ENCODE measurements at regions not wholly inside any gene's neighbourhood (a gene's known extent, or its start where the extent isn't known, plus 50 kb on each side); places are given as distances from the start of the nearest gene placed in this dataset.

DNA sequence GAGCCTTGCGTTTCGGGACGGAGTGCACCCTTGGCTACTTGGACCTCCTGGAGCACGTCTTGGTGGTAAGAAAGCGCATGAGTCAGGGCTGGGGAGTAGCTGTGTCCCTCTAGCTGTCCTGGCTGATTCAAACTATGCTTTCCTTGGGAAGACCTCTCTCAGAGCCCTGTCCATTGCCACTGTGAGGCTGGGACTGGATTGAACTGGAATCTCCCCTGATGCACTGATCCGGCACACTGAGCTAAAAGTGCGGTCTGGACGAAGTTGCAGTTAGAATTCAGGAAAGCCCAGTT lies 232.6 kb upstream of the TPM1 start:
- no peaks in the 10 kb centered on the region for H3K9me2 ChIP-seq (ENCODE audit: insufficient read depth, low read length)
- H3K9me3 ChIP-seq (ENCODE audit: low read length), result no peaks in the 10 kb centered on the region
- no peaks in the 10 kb centered on the region for H3K27me3 ChIP-seq (ENCODE audit: insufficient read depth, low read depth, low read length)
- no peaks in the 10 kb centered on the region for H3K79me2 ChIP-seq (replicated peaks; ENCODE audit: insufficient read depth, low read length)
- no peak overlapping the region for H3K9ac ChIP-seq (ENCODE audit: low read length)
- TF ChIP-seq MXI1 (conservative IDR thresholded peaks at IDR 0.05; ENCODE audit: poor library complexity, severe bottlenecking) (no peak), POLR2AphosphoS5 (IDR thresholded peaks at IDR 0.05) (no peak), TAF1 (IDR thresholded peaks at IDR 0.05; ENCODE audit: low read depth) (no peak), RAD21 (conservative IDR thresholded peaks at IDR 0.05) (no peak), EZH2 (IDR thresholded peaks at IDR 0.05; ENCODE audit: borderline replicate concordance, insufficient read depth, low read length, poor library complexity, severe bottlenecking) (no peak), SMC3 (conservative IDR thresholded peaks at IDR 0.05; ENCODE audit: poor library complexity) (no peak), EP300 (conservative IDR thresholded peaks at IDR 0.05; ENCODE audit: poor library complexity, severe bottlenecking) (no peak)
- TF ChIP-seq, protein P1, sequence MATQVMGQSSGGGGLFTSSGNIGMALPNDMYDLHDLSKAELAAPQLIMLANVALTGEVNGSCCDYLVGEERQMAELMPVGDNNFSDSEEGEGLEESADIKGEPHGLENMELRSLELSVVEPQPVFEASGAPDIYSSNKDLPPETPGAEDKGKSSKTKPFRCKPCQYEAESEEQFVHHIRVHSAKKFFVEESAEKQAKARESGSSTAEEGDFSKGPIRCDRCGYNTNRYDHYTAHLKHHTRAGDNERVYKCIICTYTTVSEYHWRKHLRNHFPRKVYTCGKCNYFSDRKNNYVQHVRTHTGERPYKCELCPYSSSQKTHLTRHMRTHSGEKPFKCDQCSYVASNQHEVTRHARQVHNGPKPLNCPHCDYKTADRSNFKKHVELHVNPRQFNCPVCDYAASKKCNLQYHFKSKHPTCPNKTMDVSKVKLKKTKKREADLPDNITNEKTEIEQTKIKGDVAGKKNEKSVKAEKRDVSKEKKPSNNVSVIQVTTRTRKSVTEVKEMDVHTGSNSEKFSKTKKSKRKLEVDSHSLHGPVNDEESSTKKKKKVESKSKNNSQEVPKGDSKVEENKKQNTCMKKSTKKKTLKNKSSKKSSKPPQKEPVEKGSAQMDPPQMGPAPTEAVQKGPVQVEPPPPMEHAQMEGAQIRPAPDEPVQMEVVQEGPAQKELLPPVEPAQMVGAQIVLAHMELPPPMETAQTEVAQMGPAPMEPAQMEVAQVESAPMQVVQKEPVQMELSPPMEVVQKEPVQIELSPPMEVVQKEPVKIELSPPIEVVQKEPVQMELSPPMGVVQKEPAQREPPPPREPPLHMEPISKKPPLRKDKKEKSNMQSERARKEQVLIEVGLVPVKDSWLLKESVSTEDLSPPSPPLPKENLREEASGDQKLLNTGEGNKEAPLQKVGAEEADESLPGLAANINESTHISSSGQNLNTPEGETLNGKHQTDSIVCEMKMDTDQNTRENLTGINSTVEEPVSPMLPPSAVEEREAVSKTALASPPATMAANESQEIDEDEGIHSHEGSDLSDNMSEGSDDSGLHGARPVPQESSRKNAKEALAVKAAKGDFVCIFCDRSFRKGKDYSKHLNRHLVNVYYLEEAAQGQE (IDR thresholded peaks at IDR 0.05; ENCODE audit: borderline replicate concordance), result no peak
- TF ChIP-seq, protein P2, sequence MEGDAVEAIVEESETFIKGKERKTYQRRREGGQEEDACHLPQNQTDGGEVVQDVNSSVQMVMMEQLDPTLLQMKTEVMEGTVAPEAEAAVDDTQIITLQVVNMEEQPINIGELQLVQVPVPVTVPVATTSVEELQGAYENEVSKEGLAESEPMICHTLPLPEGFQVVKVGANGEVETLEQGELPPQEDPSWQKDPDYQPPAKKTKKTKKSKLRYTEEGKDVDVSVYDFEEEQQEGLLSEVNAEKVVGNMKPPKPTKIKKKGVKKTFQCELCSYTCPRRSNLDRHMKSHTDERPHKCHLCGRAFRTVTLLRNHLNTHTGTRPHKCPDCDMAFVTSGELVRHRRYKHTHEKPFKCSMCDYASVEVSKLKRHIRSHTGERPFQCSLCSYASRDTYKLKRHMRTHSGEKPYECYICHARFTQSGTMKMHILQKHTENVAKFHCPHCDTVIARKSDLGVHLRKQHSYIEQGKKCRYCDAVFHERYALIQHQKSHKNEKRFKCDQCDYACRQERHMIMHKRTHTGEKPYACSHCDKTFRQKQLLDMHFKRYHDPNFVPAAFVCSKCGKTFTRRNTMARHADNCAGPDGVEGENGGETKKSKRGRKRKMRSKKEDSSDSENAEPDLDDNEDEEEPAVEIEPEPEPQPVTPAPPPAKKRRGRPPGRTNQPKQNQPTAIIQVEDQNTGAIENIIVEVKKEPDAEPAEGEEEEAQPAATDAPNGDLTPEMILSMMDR (IDR thresholded peaks at IDR 0.05; ENCODE audit: poor library complexity, severe bottlenecking), result no peak
- no peak overlapping the region for H3K4me2 ChIP-seq (ENCODE audit: low read length)
- H3K4me3 ChIP-seq (ENCODE audit: low read length), result no peak overlapping the region
- H3F3A ChIP-seq (ENCODE audit: insufficient read depth, low read length, poor library complexity, severe bottlenecking), result no peaks in the 10 kb centered on the region
- no peaks in the 10 kb centered on the region for H3K36me3 ChIP-seq (ENCODE audit: insufficient read depth, low read length)
- H2AFZ ChIP-seq (ENCODE audit: low read depth, low read length), result no peak overlapping the region
- H3K27ac ChIP-seq (ENCODE audit: low read length), result no peak overlapping the region
- no peaks in the 10 kb centered on the region for H4K20me1 ChIP-seq (ENCODE audit: insufficient read depth)

DNA sequence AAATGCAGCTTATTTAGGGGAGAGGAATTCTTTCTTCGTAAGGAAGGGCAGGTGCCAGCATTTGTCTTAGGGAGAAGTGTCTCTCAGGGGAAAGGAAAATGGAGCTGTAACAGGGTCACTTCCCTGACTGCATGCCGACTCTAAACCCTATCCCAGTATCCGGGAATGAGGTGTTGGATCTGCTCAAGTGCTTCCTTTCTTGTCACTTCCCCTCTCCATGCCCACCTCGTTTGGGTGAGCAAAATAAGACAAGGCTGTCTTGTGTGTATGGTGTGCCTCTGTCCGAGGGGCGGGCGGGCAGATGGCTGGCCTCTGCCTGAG lies 230.1 kb upstream of the TPM1 start:
- Histone ChIP-seq H2AFZ (ENCODE audit: low read depth, low read length) (no peak overlapping the region), H3K27me3 (ENCODE audit: insufficient read depth, low read depth, low read length) (no peaks in the 10 kb centered on the region), H3F3A (ENCODE audit: insufficient read depth, low read length, poor library complexity, severe bottlenecking) (no peaks in the 10 kb centered on the region), H3K4me3 (ENCODE audit: low read length) (no peak overlapping the region), H3K27ac (ENCODE audit: low read length) (no peak overlapping the region), H3K79me2 (replicated peaks; ENCODE audit: insufficient read depth, low read length) (no peaks in the 10 kb centered on the region), H3K9ac (ENCODE audit: low read length) (no peak overlapping the region), H3K9me2 (ENCODE audit: insufficient read depth, low read length) (no peaks in the 10 kb centered on the region), H3K9me3 (ENCODE audit: low read length) (no peaks in the 10 kb centered on the region), H3K4me2 (ENCODE audit: low read length) (no peak overlapping the region), H4K20me1 (ENCODE audit: insufficient read depth) (no peaks in the 10 kb centered on the region), H3K36me3 (ENCODE audit: insufficient read depth, low read length) (no peaks in the 10 kb centered on the region)
- TF ChIP-seq, protein P1 (IDR thresholded peaks at IDR 0.05; ENCODE audit: borderline replicate concordance), result no peak
- TF ChIP-seq, protein P2 (IDR thresholded peaks at IDR 0.05; ENCODE audit: poor library complexity, severe bottlenecking), result no peak
- no peak for TF ChIP-seq EP300 (conservative IDR thresholded peaks at IDR 0.05; ENCODE audit: poor library complexity, severe bottlenecking)
- no peak for TF ChIP-seq EZH2 (IDR thresholded peaks at IDR 0.05; ENCODE audit: borderline replicate concordance, insufficient read depth, low read length, poor library complexity, severe bottlenecking)
- no peak for TF ChIP-seq MXI1 (conservative IDR thresholded peaks at IDR 0.05; ENCODE audit: poor library complexity, severe bottlenecking)
- TF ChIP-seq SMC3 (conservative IDR thresholded peaks at IDR 0.05; ENCODE audit: poor library complexity), result no peak
- no peak for TF ChIP-seq TAF1 (IDR thresholded peaks at IDR 0.05; ENCODE audit: low read depth)
- no peak for TF ChIP-seq POLR2AphosphoS5 (IDR thresholded peaks at IDR 0.05)
- no peak for TF ChIP-seq RAD21 (conservative IDR thresholded peaks at IDR 0.05)
